GM21423 (cell line): ENCODE measurements at regions not wholly inside any gene's neighbourhood (a gene's known extent, or its start where the extent isn't known, plus 50 kb on each side); places are given as distances from the start of the nearest gene placed in this dataset.

Source experiments
- ATAC-seq: cut with Tn5 transposase; IDR thresholded peaks from one replicate; pipeline ENCODE4 v1.9.1; 2021; ENCODE audit warnings: mild to moderate bottlenecking, moderate library complexity; ENCODE audit not compliant: unreplicated experiment

- no peak for ATAC-seq
Measured at GRCh38 chr5:74918232-74918669, 52.1 kb upstream of the FAM169A start.

- no peak for ATAC-seq
Measured at GRCh38 chr5:74916831-74917710, 50.9 kb upstream of the FAM169A start.
